GM23248 (cell line): ENCODE measurements at regions not wholly inside any gene's neighbourhood (a gene's known extent, or its start where the extent isn't known, plus 50 kb on each side); places are given as distances from the start of the nearest gene placed in this dataset.

Source experiments
- EZH2 ChIP-seq: fragments of 200-600 bp; sonication (generic); IDR thresholded peaks from 2 replicates; pipeline ENCODE4 v1.6.1; 2018; ENCODE audit warnings: antibody characterized with exemption, mild to moderate bottlenecking; ENCODE audit not compliant: insufficient read depth, poor library complexity, severe bottlenecking
- EZH2phosphoT487 ChIP-seq: fragments of 200-600 bp; sonication (generic); IDR thresholded peaks from 2 replicates; pipeline ENCODE4 v1.6.1; 2018; ENCODE audit warnings: antibody characterized with exemption, moderate library complexity, mild to moderate bottlenecking, low read depth; ENCODE audit not compliant: insufficient read depth

- TF ChIP-seq EZH2phosphoT487, result no peak
- no peak for TF ChIP-seq EZH2
These were observed 623.8 kb upstream of the KIRREL3 start for GRCh38 chr11:127624306-127624856.
